A673 (cell line): ENCODE measurements at regions not wholly inside any gene's neighbourhood (a gene's known extent, or its start where the extent isn't known, plus 50 kb on each side); places are given as distances from the start of the nearest gene placed in this dataset.

Experiments used
- BruUV-seq: library from RNA; stranded (reverse); fragments of 400-500 nt; replicated peaks from 2 replicates; lab custom pipeline; 2021; lab: Mats Ljungman, UMichigan
- CTCF ChIA-PET: fragments of 300-600 bp; sonication (Branson Sonifier 250); formaldehyde crosslinking; loops from one replicate; lab custom pipeline; 2022; ENCODE audit warnings: antibody characterized with exemption; lab: Charles Lee
- POLR2A ChIA-PET: fragments of 300-600 bp; sonication (Branson Sonifier 250); formaldehyde crosslinking; loops from one replicate; lab custom pipeline; 2022; ENCODE audit warnings: antibody characterized with exemption; ENCODE audit not compliant: low non-redundant PET; lab: Charles Lee
- DNase-seq: peaks from one replicate; pipeline ENCODE4 v3.0.0-alpha.2; 2015; ENCODE audit warnings: low spot score
- H3K27ac ChIP-seq: fragments of 200-600 bp; sonication (generic); 2 replicates; pipeline ENCODE4 v1.5.1; 2016; ENCODE audit warnings: mixed run types, low read depth, mild to moderate bottlenecking, mixed read lengths, antibody characterized with exemption, low read length; ENCODE audit not compliant: poor library complexity, severe bottlenecking
- H3K27me3 ChIP-seq: fragments of 200-600 bp; sonication (generic); replicated peaks from 2 replicates; pipeline ENCODE4 v1.6.1; 2017; ENCODE audit warnings: mixed run types, low read depth, mild to moderate bottlenecking, mixed read lengths, antibody characterized with exemption, low read length; ENCODE audit not compliant: insufficient read depth, poor library complexity
- H3K36me3 ChIP-seq: fragments of 200-600 bp; sonication (generic); 2 replicates; pipeline ENCODE4 v1.6.1; 2016; ENCODE audit warnings: mixed run types, mild to moderate bottlenecking, mixed read lengths, antibody characterized with exemption, low read length; ENCODE audit not compliant: insufficient read depth, poor library complexity, severe bottlenecking
- H3K4me1 ChIP-seq: fragments of 200-600 bp; sonication (generic); 2 replicates; pipeline ENCODE4 v1.6.1; 2017; ENCODE audit warnings: mixed run types, mild to moderate bottlenecking, mixed read lengths, antibody characterized with exemption, low read length; ENCODE audit not compliant: insufficient read depth, poor library complexity, severe bottlenecking
- H3K4me3 ChIP-seq: fragments of 200-600 bp; sonication (generic); 2 replicates; pipeline ENCODE4 v1.5.1; 2016; ENCODE audit warnings: low read depth, mixed run types, mild to moderate bottlenecking, mixed read lengths, low read length; ENCODE audit not compliant: poor library complexity, severe bottlenecking
- H3K9me3 ChIP-seq: fragments of 200-600 bp; sonication (generic); 2 replicates; pipeline ENCODE4 v1.6.1; 2016; ENCODE audit warnings: mixed run types, low read depth, mild to moderate bottlenecking, mixed read lengths, antibody characterized with exemption, low read length; ENCODE audit not compliant: poor library complexity, severe bottlenecking
- EZH2 ChIP-seq: fragments of 200-600 bp; sonication (generic); IDR thresholded peaks from 2 replicates; pipeline ENCODE4 v1.6.1; 2017; ENCODE audit warnings: borderline replicate concordance, low read depth, mild to moderate bottlenecking, mixed read lengths, antibody characterized with exemption, low read length; ENCODE audit not compliant: poor library complexity, severe bottlenecking
- intact Hi-C: fragments of 100-400 bp; cut with micrococcal nuclease; formaldehyde crosslinking; loops from one replicate; pipeline ENCODE4 v1.10.0; 2022; ENCODE audit not compliant: unreplicated experiment
- TF ChIP-seq, protein P1 (sequence below): fragments of 300-800, 200-600 bp; sonication (generic); conservative IDR thresholded peaks from 2 replicates; pipeline ENCODE4 v1.5.1; 2017; ENCODE audit warnings: low read depth, mild to moderate bottlenecking, antibody characterized with exemption, low read length, moderate library complexity, mixed read lengths

DNA sequence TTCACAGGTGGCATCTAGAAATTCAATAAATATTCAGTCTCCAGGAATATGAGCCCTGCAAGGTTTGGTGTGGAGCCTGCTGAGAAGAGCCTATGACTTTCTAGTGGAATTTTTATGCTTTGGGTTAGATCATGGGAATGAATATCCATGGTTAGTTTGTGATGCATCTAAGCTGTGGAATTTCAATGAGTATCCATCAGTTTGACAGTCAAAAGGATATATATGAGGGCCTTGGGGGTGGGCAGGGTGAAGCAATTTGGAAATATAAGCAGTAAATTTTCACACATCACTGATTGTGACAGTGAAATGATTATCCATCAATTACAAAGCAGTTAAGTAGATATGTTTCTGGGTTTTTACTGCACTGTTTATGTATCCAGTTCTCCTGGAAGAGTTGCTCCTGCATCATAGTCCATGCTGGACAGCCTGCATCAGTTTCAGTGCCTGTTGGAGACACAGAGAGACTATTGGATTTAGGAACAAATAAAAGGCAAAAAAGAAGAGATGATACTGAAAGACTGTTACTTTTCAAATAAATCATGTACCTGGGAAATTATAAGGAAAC is 530.8 kb downstream of the MFSD1 start:
- H3K27ac ChIP-seq: no peak overlapping the region
- no peak for TF ChIP-seq EZH2
- TF ChIP-seq, protein P1, sequence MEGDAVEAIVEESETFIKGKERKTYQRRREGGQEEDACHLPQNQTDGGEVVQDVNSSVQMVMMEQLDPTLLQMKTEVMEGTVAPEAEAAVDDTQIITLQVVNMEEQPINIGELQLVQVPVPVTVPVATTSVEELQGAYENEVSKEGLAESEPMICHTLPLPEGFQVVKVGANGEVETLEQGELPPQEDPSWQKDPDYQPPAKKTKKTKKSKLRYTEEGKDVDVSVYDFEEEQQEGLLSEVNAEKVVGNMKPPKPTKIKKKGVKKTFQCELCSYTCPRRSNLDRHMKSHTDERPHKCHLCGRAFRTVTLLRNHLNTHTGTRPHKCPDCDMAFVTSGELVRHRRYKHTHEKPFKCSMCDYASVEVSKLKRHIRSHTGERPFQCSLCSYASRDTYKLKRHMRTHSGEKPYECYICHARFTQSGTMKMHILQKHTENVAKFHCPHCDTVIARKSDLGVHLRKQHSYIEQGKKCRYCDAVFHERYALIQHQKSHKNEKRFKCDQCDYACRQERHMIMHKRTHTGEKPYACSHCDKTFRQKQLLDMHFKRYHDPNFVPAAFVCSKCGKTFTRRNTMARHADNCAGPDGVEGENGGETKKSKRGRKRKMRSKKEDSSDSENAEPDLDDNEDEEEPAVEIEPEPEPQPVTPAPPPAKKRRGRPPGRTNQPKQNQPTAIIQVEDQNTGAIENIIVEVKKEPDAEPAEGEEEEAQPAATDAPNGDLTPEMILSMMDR: no peak
- BruUV-seq: no TSS peak

DNA sequence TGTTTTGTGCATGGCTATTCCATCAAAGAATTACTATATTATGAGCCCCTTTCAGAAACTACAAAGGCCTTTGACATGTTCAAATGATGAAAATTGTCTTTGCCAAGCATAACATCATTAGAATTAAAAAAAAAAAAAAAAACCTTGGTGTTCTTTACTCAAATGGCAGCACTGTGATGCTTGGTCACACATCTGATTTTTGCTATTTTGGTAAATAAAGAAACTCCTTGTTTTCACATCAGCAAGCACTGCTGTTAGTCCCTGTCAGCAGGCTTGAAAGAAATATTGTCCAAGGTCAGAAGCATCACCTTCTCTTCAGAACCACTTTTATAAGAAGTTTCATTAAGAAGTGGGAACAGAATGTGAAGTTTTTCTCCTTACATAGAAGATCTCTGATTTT is 537.3 kb downstream of the MFSD1 start:
- CTCF ChIA-PET: no interaction called here
- Histone ChIP-seq H3K27me3 (no peaks in the 10 kb centered on the region), H3K27ac (no peak overlapping the region), H3K4me1 (no peaks in the 10 kb centered on the region), H3K9me3 (peaks cover 2% of the 10 kb centered on the region), H3K36me3 (no peaks in the 10 kb centered on the region), H3K4me3 (no peak overlapping the region)
- POLR2A ChIA-PET: no interaction called here
- BruUV-seq: no TSS peak
- TF ChIP-seq, protein P1: no peak
- no peak for TF ChIP-seq EZH2
- intact Hi-C loops: no loop called here
- no peak for DNase-seq

More for the DNA sequence above, 530.8 kb downstream of the MFSD1 start:
- H3K4me3 ChIP-seq: no peak overlapping the region
- DNase-seq: no peak
- H3K27me3 ChIP-seq: no peaks in the 10 kb centered on the region
- H3K36me3 ChIP-seq: no peaks in the 10 kb centered on the region
- no peaks in the 10 kb centered on the region for H3K9me3 ChIP-seq
- ChIA-PET POLR2A (no interaction called here), CTCF (interaction anchor here (0.6 kb wide), 1 partner anchor 388 kb away, joined by 3 read pairs; no protein-coding TSS in a partner anchor)
- no peaks in the 10 kb centered on the region for H3K4me1 ChIP-seq
- intact Hi-C loops: no loop called here

DNA sequence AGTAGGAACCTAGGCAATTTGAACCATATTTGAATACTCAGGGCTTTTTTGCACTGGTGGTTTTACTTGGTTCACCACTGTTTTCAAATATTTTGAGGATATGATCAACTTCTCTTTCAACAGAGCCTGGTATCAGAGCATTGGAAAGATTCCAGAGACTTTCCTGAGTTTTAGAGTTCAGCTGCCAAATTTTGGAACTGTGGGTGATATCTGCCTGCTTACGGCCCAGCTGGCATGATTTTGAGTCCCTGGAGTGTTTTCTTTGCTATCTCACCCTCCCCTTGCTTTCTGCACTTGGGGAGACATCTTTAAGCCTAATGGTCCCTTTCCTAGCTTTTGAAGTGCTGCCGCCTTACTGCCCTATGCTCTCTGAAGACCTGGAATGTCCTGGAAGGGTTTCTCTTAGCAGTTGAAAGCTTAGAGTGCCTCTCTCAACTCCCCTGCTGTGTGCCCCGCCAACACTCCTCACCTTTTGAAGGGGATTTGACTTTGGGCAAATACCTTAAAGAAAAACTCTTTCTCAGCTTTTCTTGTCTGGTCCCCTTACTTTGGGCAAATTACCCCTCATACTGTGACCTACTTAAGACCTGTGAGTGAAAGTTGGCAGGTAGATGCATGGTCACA is 539.1 kb downstream of the MFSD1 start:
- intact Hi-C loops: no loop called here
- H3K27me3 ChIP-seq: no peaks in the 10 kb centered on the region
- H3K9me3 ChIP-seq: peaks cover 2% of the 10 kb centered on the region
- BruUV-seq: no TSS peak
- ChIA-PET CTCF (no interaction called here), POLR2A (no interaction called here)
- TF ChIP-seq, protein P1: no peak
- TF ChIP-seq EZH2: no peak
- H3K4me3 ChIP-seq: no peak overlapping the region
- H3K36me3 ChIP-seq: no peaks in the 10 kb centered on the region
- H3K27ac ChIP-seq: no peak overlapping the region
- H3K4me1 ChIP-seq: no peaks in the 10 kb centered on the region
- no peak for DNase-seq
